ENCODE measurements at regions not wholly inside any gene's neighbourhood (a gene's known extent, or its start where the extent isn't known, plus 50 kb on each side); places are given as distances from the start of the nearest gene placed in this dataset.

DNA sequence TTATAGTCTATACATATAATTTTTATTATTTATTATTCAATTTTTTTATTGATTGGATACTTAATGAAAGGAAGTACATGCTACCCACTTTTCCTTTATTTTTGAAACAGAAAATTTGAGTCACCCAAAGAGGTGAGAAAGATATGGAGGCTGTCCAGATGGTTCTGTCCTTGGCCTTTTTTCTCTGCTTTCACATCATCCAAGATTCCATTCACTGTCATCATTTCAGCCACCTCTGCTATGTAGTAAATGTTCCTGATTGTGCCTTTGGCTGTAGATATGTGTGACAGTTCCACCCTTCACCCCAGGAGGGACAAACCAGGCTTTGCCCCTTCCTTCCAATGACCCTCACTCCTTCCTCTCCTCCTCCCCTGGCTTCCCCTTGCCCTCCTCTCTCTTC is 675.7 kb upstream of the ID2 start:
- Histone ChIP-seq H3K36me3 (no peaks in the 10 kb centered on the region), H3K4me1 (ENCODE audit: low read depth) (peaks cover 9% of the 10 kb centered on the region), H3K27ac (no peak overlapping the region), H3K4me3 (no peak overlapping the region), H3K9me3 (ENCODE audit: low read depth) (no peaks in the 10 kb centered on the region), H3K27me3 (no peaks in the 10 kb centered on the region)
- TF ChIP-seq, protein P1, sequence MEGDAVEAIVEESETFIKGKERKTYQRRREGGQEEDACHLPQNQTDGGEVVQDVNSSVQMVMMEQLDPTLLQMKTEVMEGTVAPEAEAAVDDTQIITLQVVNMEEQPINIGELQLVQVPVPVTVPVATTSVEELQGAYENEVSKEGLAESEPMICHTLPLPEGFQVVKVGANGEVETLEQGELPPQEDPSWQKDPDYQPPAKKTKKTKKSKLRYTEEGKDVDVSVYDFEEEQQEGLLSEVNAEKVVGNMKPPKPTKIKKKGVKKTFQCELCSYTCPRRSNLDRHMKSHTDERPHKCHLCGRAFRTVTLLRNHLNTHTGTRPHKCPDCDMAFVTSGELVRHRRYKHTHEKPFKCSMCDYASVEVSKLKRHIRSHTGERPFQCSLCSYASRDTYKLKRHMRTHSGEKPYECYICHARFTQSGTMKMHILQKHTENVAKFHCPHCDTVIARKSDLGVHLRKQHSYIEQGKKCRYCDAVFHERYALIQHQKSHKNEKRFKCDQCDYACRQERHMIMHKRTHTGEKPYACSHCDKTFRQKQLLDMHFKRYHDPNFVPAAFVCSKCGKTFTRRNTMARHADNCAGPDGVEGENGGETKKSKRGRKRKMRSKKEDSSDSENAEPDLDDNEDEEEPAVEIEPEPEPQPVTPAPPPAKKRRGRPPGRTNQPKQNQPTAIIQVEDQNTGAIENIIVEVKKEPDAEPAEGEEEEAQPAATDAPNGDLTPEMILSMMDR (IDR thresholded peaks at IDR 0.05; ENCODE audit: low read depth, low read length), result no peak
- DNase-seq (ENCODE audit: low read depth in 1 of 2, low spot score in 1 of 2), result no peak

DNA sequence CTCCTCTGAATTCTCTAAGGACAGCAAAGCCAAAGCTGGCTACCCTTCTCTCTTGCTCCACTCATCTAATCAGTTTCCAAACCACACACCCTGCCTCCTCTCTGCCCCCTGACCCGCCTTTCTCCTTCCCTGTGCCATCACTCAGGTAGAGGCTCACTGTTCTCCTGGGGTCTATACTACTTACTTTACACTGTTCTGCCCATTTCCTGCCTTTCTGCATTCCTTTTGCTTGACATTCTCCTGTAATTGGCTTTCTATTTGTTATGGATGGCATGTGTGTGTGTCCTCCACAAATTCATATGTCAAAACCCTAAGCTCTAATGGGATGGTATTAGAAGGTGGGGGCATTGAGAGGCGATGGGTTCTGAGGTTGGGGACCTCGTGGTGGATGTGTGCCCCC is 675.2 kb upstream of the ID2 start:
- Histone ChIP-seq H3K4me1 (ENCODE audit: low read depth) (peaks cover 9% of the 10 kb centered on the region), H3K27me3 (no peaks in the 10 kb centered on the region), H3K27ac (no peak overlapping the region), H3K9me3 (ENCODE audit: low read depth) (no peaks in the 10 kb centered on the region), H3K4me3 (no peak overlapping the region), H3K36me3 (no peaks in the 10 kb centered on the region)
- TF ChIP-seq, protein P1 (IDR thresholded peaks at IDR 0.05; ENCODE audit: low read depth, low read length), result no peak
- no peak for DNase-seq (ENCODE audit: low read depth in 1 of 2, low spot score in 1 of 2)

DNA sequence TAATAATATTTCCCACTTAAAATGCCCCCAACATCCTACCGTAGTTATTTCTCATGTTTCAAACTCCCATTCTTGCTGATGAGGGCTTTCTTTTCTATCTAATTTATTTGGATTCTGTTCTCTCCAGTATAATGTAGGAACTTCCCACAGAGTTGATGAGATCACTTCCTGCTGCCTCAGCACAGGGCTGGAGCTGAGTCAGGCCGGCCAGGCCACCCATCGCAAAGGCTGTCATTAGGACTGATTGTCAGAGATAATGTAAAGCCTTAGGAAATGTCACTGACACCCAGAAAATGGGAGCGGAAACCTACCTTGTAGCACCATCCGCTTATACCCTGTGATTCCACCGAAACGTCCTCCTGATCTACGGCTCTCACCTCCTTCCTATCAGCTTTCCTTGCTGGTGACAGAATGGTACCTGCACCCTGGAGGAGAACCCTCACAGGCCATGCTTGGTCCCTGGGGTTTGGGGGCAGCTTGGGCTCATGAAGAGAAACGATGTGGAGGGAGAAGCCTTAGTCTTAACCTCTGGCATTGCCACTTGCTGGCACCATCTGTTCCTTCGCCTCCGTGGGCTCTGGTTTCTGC is 672.8 kb upstream of the ID2 start:
- Histone ChIP-seq H3K36me3 (no peaks in the 10 kb centered on the region), H3K4me3 (no peak overlapping the region), H3K4me1 (ENCODE audit: low read depth) (peaks cover 4% of the 10 kb centered on the region), H3K27me3 (no peaks in the 10 kb centered on the region), H3K27ac (no peak overlapping the region), H3K9me3 (ENCODE audit: low read depth) (no peaks in the 10 kb centered on the region)
- TF ChIP-seq, protein P1 (IDR thresholded peaks at IDR 0.05; ENCODE audit: low read depth, low read length), result no peak
- peak in 1 of 2 donors; percentile 13 for DNase-seq (ENCODE audit: low read depth in 1 of 2, low spot score in 1 of 2)

DNA sequence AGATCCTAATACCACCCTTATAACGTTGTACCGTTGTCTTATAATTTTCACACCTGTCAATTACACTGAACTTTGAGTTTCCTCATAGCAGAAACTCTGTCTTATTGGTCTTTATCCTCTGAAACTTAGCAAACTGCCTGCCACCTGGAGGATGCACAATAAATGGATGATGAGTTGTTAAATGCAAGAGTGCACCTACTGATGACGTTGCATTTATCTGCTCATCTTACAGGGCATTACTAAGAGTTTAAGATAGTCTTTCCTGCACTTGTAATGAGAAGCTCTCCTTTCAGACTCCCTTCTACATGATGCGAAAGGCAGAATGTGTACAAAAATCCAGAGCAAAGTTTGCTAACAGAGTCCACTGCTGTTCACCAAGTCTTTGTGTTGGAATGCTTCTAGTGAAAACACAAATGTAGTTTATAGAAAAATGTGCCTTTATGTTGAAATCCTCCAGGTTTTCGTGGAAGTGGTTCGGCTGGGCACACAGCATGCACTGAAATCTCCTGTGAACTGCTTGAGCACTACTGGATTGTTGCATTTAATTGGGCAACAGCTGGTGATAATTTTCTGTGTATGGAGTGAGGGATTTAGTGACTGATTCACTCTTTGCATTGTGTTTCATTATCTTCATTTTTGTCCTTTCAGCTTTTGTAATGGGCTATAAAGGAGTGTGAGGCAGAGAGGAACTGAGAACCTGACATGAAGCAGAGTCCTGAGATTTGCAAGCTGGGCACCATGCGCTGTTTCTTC is 665.8 kb upstream of the ID2 start:
- H3K9me3 ChIP-seq (ENCODE audit: low read depth), result no peaks in the 10 kb centered on the region
- no peak for DNase-seq (ENCODE audit: low read depth in 1 of 2, low spot score in 1 of 2)
- no peaks in the 10 kb centered on the region for H3K27me3 ChIP-seq
- H3K36me3 ChIP-seq, result no peaks in the 10 kb centered on the region
- TF ChIP-seq, protein P1 (IDR thresholded peaks at IDR 0.05; ENCODE audit: low read depth, low read length), result no peak
- no peak overlapping the region for H3K27ac ChIP-seq
- H3K4me3 ChIP-seq, result no peak overlapping the region
- H3K4me1 ChIP-seq (ENCODE audit: low read depth), result no peaks in the 10 kb centered on the region

DNA sequence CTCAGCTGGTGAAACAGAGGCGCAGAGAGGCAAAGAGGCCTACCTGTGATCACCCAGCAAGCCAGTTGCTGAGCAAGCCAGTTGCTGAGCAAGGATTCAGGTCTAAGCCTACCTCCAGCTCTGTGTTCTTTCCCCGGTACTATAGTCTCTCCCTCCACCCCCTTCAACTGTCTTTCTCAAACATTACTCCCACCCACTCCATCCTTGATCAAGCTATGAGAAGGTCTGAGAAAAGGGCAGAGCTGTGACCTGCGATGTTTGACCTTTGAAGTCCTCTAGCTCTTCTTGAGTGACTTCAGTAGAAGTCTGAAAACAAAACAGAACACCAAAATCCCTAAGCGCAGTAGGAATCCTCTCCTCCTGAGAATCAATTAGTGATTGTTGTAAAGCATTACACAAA is 665.2 kb upstream of the ID2 start:
- DNase-seq (ENCODE audit: low read depth in 1 of 2, low spot score in 1 of 2), result no peak
- H3K36me3 ChIP-seq, result no peaks in the 10 kb centered on the region
- TF ChIP-seq, protein P1 (IDR thresholded peaks at IDR 0.05; ENCODE audit: low read depth, low read length), result no peak

More for the DNA sequence above, 665.2 kb upstream of the ID2 start:
- H3K4me3 ChIP-seq, result no peak overlapping the region
- no peaks in the 10 kb centered on the region for H3K4me1 ChIP-seq (ENCODE audit: low read depth)
- H3K9me3 ChIP-seq (ENCODE audit: low read depth), result no peaks in the 10 kb centered on the region
- no peaks in the 10 kb centered on the region for H3K27me3 ChIP-seq
- no peak overlapping the region for H3K27ac ChIP-seq
